NCI-H1694 treated with DMSO at 0.1 percent for 48 hours (cell line): ENCODE measurements at regions not wholly inside any gene's neighbourhood (a gene's known extent, or its start where the extent isn't known, plus 50 kb on each side); places are given as distances from the start of the nearest gene placed in this dataset.
"Not testable (repeated sequence)": the region's sequence is repeated elsewhere in the genome, so short reads cannot be mapped to it uniquely, and the experiment has no call there.

Source experiments
- DNase-seq: peaks from one replicate; lab custom pipeline; 2025; lab: John Stamatoyannopoulos, UW

GRCh38 chr10:108688314-108688713, 1235.0 kb downstream of the XPNPEP1 start:
- no peak for DNase-seq

- no peak for DNase-seq
These were observed 1237.3 kb downstream of the XPNPEP1 start for GRCh38 chr10:108685863-108686531.

GRCh38 chr10:108684431-108684830, 1238.9 kb downstream of the XPNPEP1 start:
- no peak for DNase-seq

- DNase-seq, result no peak
These were observed 1249.6 kb downstream of the XPNPEP1 start for GRCh38 chr10:108673741-108674140.

GRCh38 chr10:108663587-108663986, 1259.7 kb downstream of the XPNPEP1 start:
- DNase-seq, result no peak

- no peak for DNase-seq
These were observed 1260.3 kb downstream of the XPNPEP1 start for GRCh38 chr10:108662975-108663374.

GRCh38 chr10:108655057-108655456, 1268.3 kb downstream of the XPNPEP1 start:
- no peak for DNase-seq

GRCh38 chr10:108653531-108653930, 1269.8 kb downstream of the XPNPEP1 start:
- DNase-seq, result no peak

- no peak for DNase-seq
These were observed 1284.3 kb downstream of the XPNPEP1 start for GRCh38 chr10:108639010-108639409.

- DNase-seq, result no peak
These were observed 1285.1 kb downstream of the XPNPEP1 start for GRCh38 chr10:108638225-108638624.

- DNase-seq, result no peak
These were observed 1290.3 kb downstream of the XPNPEP1 start for GRCh38 chr10:108633046-108633445.

- no peak for DNase-seq
These were observed 1291.2 kb downstream of the XPNPEP1 start for GRCh38 chr10:108632144-108632543.

- DNase-seq, result no peak
These were observed 1292.0 kb downstream of the XPNPEP1 start for GRCh38 chr10:108631332-108631731.

- no peak for DNase-seq
These were observed 1293.5 kb downstream of the XPNPEP1 start for GRCh38 chr10:108629834-108630233.

GRCh38 chr10:108624052-108624451, 1299.3 kb downstream of the XPNPEP1 start:
- DNase-seq, result no peak

- no peak for DNase-seq
These were observed 1302.3 kb downstream of the XPNPEP1 start for GRCh38 chr10:108620821-108621534.

- DNase-seq, result no peak
These were observed 1306.6 kb downstream of the XPNPEP1 start for GRCh38 chr10:108616559-108617285.

GRCh38 chr10:108615576-108616320, 1307.6 kb downstream of the XPNPEP1 start:
- no peak for DNase-seq

- no peak for DNase-seq
These were observed 1310.8 kb downstream of the XPNPEP1 start for GRCh38 chr10:108612485-108612884.

- no peak for DNase-seq
These were observed 1314.5 kb downstream of the XPNPEP1 start for GRCh38 chr10:108608860-108609259.

- DNase-seq, result no peak
These were observed 1321.5 kb downstream of the XPNPEP1 start for GRCh38 chr10:108601851-108602250.

- DNase-seq, result not testable (repeated sequence)
These were observed 1322.8 kb downstream of the XPNPEP1 start for GRCh38 chr10:108600511-108600910.
